SK-N-SH (cell line): ENCODE measurements at regions not wholly inside any gene's neighbourhood (a gene's known extent, or its start where the extent isn't known, plus 50 kb on each side); places are given as distances from the start of the nearest gene placed in this dataset.

ENCODE experiments used
- CTCF ChIA-PET: fragments of 300-600, 350-600 bp; formaldehyde crosslinking; extraction: SDS; loops from one replicate; lab custom pipeline; 2021; lab: Yijun Ruan, JAX
- POLR2A ChIA-PET: fragments of 350-600 bp; sonication (Branson Sonifier 250); formaldehyde crosslinking; extraction: SDS; loops from one replicate; lab custom pipeline; 2020; ENCODE audit warnings: antibody characterized with exemption, inconsistent platforms; lab: Yijun Ruan, JAX
- DNase-seq: peaks from one replicate; pipeline ENCODE4 v3.0.0; 2012
- H2AFZ ChIP-seq: fragments of 200-600 bp; sonication (generic); 2 replicates; pipeline ENCODE4 v1.8.1; 2016; ENCODE audit warnings: antibody characterized with exemption, mild to moderate bottlenecking, low read depth
- H3F3A ChIP-seq: fragments of 200-600 bp; sonication (generic); replicated peaks from 2 replicates; pipeline ENCODE3; 2016; ENCODE audit warnings: antibody characterized with exemption, mild to moderate bottlenecking; ENCODE audit not compliant: insufficient read depth
- H3K27ac ChIP-seq, 2 experiments: fragments of 200-500 bp in 1 of 2; fragments of 200-600 bp in 1 of 2; sonication (Bioruptor generic) in 1 of 2; sonication (generic), shearing (Covaris generic) in 1 of 2; 2 replicates each; pipeline versions ENCODE4 v1.5.1 to v1.6.1; 2014 to 2016; ENCODE audit warnings: low read depth in 2 of 2, inconsistent platforms in 1 of 2, low read length in 1 of 2, mild to moderate bottlenecking in 1 of 2, mixed read lengths in 1 of 2
- H3K27me3 ChIP-seq: fragments of 200-600 bp; sonication (generic), shearing (Covaris generic); 2 replicates; pipeline ENCODE4 v1.6.1; 2016; ENCODE audit warnings: mixed run types; ENCODE audit not compliant: insufficient read depth
- H3K36me3 ChIP-seq, 2 experiments: fragments of 200-500 bp in 1 of 2; fragments of 200-600 bp in 1 of 2; sonication (Bioruptor generic) in 1 of 2; sonication (generic) in 1 of 2; replicated peaks in 1 of 2; 2 replicates each; pipeline versions ENCODE3 to v1.5.1; 2014 to 2016; ENCODE audit warnings: low read length in 1 of 2, mild to moderate bottlenecking in 1 of 2; ENCODE audit not compliant: insufficient read depth in 2 of 2, control insufficient read depth in 1 of 2
- H3K4me1 ChIP-seq, 2 experiments: fragments of 200-500 bp in 1 of 2; fragments of 200-600 bp in 1 of 2; sonication (Bioruptor generic) in 1 of 2; sonication (generic), shearing (Covaris generic) in 1 of 2; 2 replicates each; pipeline versions ENCODE4 v1.5.1 to v1.6.1; 2014 to 2016; ENCODE audit warnings: low read depth in 1 of 2, low read length in 1 of 2, mixed run types in 1 of 2; ENCODE audit not compliant: insufficient read depth in 2 of 2, control insufficient read depth in 1 of 2
- H3K4me2 ChIP-seq: fragments of 200-600 bp; sonication (generic), shearing (Covaris generic); 2 replicates; pipeline ENCODE4 v1.6.1; 2017; ENCODE audit warnings: mixed run types
- H3K4me3 ChIP-seq, 2 experiments: fragments of 200-500 bp in 1 of 2; fragments of 200-600 bp in 1 of 2; sonication (Bioruptor generic) in 1 of 2; sonication (generic), shearing (Covaris generic) in 1 of 2; 2 replicates each; pipeline versions ENCODE4 v1.5.1 to v1.8.1; 2014 to 2016; ENCODE audit warnings: low read depth in 2 of 2, inconsistent platforms in 1 of 2, low read length in 1 of 2, mild to moderate bottlenecking in 1 of 2, mixed read lengths in 1 of 2, moderate library complexity in 1 of 2
- H3K79me2 ChIP-seq: fragments of 200-600 bp; sonication (generic); 2 replicates; pipeline ENCODE4 v1.8.1; 2017; ENCODE audit warnings: mild to moderate bottlenecking; ENCODE audit not compliant: insufficient read depth
- H3K9ac ChIP-seq: fragments of 200-600 bp; sonication (generic); 2 replicates; pipeline ENCODE4 v1.6.1; 2017; ENCODE audit warnings: mixed run types
- H3K9me2 ChIP-seq: fragments of 200-600 bp; sonication (generic); 2 replicates; pipeline ENCODE4 v1.6.1; 2017; ENCODE audit warnings: mixed run types
- H3K9me3 ChIP-seq: fragments of 200-600 bp; sonication (generic); 2 replicates; pipeline ENCODE4 v1.6.1; 2017; ENCODE audit warnings: mixed run types, mild to moderate bottlenecking, moderate library complexity
- H4K20me1 ChIP-seq: fragments of 200-600 bp; sonication (generic); 2 replicates; pipeline ENCODE4 v1.6.1; 2017; ENCODE audit warnings: mild to moderate bottlenecking, mixed run types; ENCODE audit not compliant: insufficient read depth
- EP300 ChIP-seq, 2 experiments: IDR thresholded peaks; 2 replicates each; pipeline versions ENCODE4 v1.4.0 to v1.6.1; 2012; ENCODE audit warnings: borderline replicate concordance in 1 of 2, low read depth in 1 of 2, low read length in 1 of 2
- GATA2 ChIP-seq: sonication (generic); formaldehyde crosslinking; IDR thresholded peaks from 2 replicates; pipeline ENCODE4 v1.5.0; 2020; ENCODE audit warnings: mild to moderate bottlenecking, missing genetic modification reagents
- JUND ChIP-seq: IDR thresholded peaks from 2 replicates; pipeline ENCODE4 v1.4.0; 2012
- MAX ChIP-seq: IDR thresholded peaks from 2 replicates; pipeline ENCODE4 v1.4.0; 2012; ENCODE audit warnings: low read depth
- MEF2A ChIP-seq: IDR thresholded peaks from 2 replicates; pipeline ENCODE4 v1.4.0; 2012; ENCODE audit warnings: low read depth, borderline replicate concordance
- NFIC ChIP-seq: IDR thresholded peaks from 2 replicates; pipeline ENCODE4 v1.4.0; 2012; ENCODE audit warnings: borderline replicate concordance
- POLR2AphosphoS5 ChIP-seq: IDR thresholded peaks from 2 replicates; pipeline ENCODE4 v1.6.1; 2012; ENCODE audit warnings: low read depth, low read length
- USF1 ChIP-seq: IDR thresholded peaks from 2 replicates; pipeline ENCODE4 v1.4.0; 2012; ENCODE audit warnings: low read depth, borderline replicate concordance
- YY1 ChIP-seq: IDR thresholded peaks from 2 replicates; pipeline ENCODE4 v1.4.0; 2012; ENCODE audit warnings: low read depth, mild to moderate bottlenecking
- WGBS: methylation state at CpG from one replicate; pipeline ENCODE4 v1.1.6; 2017; ENCODE audit warnings: low lambda C conversion rate; 5-methylcytosine and 5-hydroxymethylcytosine counted together
- TF ChIP-seq, protein P1 (sequence below): fragments of 200-600 bp; sonication (generic); IDR thresholded peaks from 2 replicates; pipeline ENCODE4 v1.6.1; 2017; ENCODE audit warnings: antibody characterized with exemption, mild to moderate bottlenecking, moderate library complexity

- no peaks in the 10 kb centered on the region for H4K20me1 ChIP-seq
- H3K79me2 ChIP-seq, result no peaks in the 10 kb centered on the region
- TF ChIP-seq YY1, result no peak
- TF ChIP-seq, protein P1, sequence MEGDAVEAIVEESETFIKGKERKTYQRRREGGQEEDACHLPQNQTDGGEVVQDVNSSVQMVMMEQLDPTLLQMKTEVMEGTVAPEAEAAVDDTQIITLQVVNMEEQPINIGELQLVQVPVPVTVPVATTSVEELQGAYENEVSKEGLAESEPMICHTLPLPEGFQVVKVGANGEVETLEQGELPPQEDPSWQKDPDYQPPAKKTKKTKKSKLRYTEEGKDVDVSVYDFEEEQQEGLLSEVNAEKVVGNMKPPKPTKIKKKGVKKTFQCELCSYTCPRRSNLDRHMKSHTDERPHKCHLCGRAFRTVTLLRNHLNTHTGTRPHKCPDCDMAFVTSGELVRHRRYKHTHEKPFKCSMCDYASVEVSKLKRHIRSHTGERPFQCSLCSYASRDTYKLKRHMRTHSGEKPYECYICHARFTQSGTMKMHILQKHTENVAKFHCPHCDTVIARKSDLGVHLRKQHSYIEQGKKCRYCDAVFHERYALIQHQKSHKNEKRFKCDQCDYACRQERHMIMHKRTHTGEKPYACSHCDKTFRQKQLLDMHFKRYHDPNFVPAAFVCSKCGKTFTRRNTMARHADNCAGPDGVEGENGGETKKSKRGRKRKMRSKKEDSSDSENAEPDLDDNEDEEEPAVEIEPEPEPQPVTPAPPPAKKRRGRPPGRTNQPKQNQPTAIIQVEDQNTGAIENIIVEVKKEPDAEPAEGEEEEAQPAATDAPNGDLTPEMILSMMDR, result no peak
- TF ChIP-seq POLR2AphosphoS5, result no peak
- no peak for TF ChIP-seq MEF2A
- CTCF ChIA-PET, result interaction anchor here (0.7 to 2.3 kb wide), 3 partner anchors 16 to 128 kb away, joined by 3 to 16 read pairs (median 4); no protein-coding TSS in a partner anchor
- no peak for DNase-seq
- H3K4me1 ChIP-seq, result peaks cover 9 to 17% of the 10 kb centered on the region in 2 experiments
- no peaks in the 10 kb centered on the region for H3K27me3 ChIP-seq
- WGBS, result 80% methylated on average over 8 of the region's 8 CpGs
- no peaks in the 10 kb centered on the region for H3K9me3 ChIP-seq
- no peaks in the 10 kb centered on the region for H3K36me3 ChIP-seq
- no peak overlapping the region for H2AFZ ChIP-seq
- no peak overlapping the region for H3K27ac ChIP-seq
- peaks cover 25% of the 10 kb centered on the region for H3F3A ChIP-seq
- no peak overlapping the region for H3K4me3 ChIP-seq
- no peaks in the 10 kb centered on the region for H3K9me2 ChIP-seq
- POLR2A ChIA-PET, result no interaction called here
- H3K4me2 ChIP-seq, result no peak overlapping the region
- no peak overlapping the region for H3K9ac ChIP-seq
These were observed 75.8 kb upstream of the BCAR3 start for GRCh38 chr1:93757256-93758036.

GRCh38 chr1:93756657-93757056, 75.0 kb upstream of the BCAR3 start:
- CTCF ChIA-PET, result interaction anchor here (1.0 to 1.4 kb wide), 2 partner anchors 88 to 127 kb away, joined by 3 read pairs; no protein-coding TSS in a partner anchor
- Histone ChIP-seq H3K4me3 (no peak overlapping the region), H3K4me1 (peaks cover 9 to 23% of the 10 kb centered on the region in 2 experiments), H3K27ac (no peak overlapping the region), H3K36me3 (no peaks in the 10 kb centered on the region), H3F3A (peaks cover 25% of the 10 kb centered on the region), H3K4me2 (no peak overlapping the region), H3K9ac (no peak overlapping the region), H3K79me2 (no peaks in the 10 kb centered on the region), H3K9me3 (no peaks in the 10 kb centered on the region), H3K9me2 (no peaks in the 10 kb centered on the region), H3K27me3 (no peaks in the 10 kb centered on the region), H4K20me1 (no peaks in the 10 kb centered on the region), H2AFZ (no peak overlapping the region)
- DNase-seq, result no peak
- POLR2A ChIA-PET, result no interaction called here
- TF ChIP-seq MAX (no peak), EP300 (IDR thresholded peaks at IDR 0.05; ENCODE audit: borderline replicate concordance in 1 of 2, low read depth in 1 of 2, low read length in 1 of 2) (no peak), GATA2 (CRISPR knock-in tag) (no peak), JUND (no peak), NFIC (peak; percentile 32; the same call in 1 of the 2 replicates), USF1 (no peak)
